GM21717 (cell line): ENCODE measurements at regions not wholly inside any gene's neighbourhood (a gene's known extent, or its start where the extent isn't known, plus 50 kb on each side); places are given as distances from the start of the nearest gene placed in this dataset.

Source experiments
- ATAC-seq: cut with Tn5 transposase; IDR thresholded peaks from one replicate; pipeline ENCODE4 v1.9.1; 2021; ENCODE audit warnings: mild to moderate bottlenecking, moderate library complexity; ENCODE audit not compliant: unreplicated experiment

DNA sequence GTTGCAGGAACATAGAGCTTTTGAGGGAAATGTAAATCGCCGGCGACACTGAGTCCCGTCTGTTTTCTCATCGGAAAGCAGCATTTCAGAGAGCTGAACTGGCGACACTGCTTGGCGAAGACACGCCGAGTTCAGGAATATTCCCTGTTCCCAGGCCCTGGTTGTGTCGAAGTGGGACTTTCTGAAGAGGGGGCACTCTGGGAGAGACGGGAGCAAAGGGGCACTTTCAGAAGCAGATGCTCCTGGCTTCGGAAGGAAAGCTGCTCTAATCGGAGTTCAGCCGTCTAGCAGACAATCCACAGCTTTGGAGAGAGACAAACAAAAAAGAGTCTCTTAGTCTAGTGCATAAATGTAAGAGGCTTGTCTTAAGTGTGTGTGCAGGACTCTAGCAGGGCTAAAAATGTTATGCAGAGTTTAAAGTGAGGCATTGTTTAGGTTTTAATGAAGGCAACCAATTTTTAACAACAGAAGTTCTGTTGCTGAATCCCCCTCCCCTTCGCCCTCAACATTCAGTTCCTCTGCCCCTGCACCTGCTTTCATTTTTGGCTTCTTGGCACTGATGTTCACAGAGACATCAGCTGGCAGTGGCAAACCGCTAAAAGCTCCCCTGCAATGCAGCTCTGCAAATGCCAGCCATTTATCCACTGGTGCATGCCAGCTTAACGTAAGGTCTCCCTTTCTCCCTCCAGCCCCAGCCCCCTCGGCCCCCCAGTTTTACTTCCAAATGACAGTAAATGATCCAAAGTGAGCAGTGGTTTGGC lies 289.5 kb upstream of the MPDZ start:
- no peak for ATAC-seq

DNA sequence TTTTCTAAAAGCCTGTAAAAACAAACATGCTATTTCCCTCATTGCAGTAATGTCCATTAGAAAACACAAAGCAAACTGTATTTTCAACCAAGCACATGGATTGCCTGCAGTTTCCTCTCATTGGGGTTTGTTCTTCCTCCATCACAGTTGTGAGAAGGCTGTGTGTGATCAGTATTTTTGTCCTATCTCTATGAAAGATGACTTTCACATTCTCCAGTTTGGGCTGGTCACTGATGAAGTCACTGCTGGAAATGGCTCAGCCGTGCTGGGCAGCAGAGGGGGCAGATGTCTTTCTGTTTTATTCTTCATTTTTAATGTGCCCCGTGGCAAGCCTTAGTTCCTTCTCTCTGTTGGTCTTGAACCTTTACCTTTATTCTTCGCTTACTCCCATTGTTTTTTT lies 288.9 kb upstream of the MPDZ start:
- ATAC-seq, result no peak

DNA sequence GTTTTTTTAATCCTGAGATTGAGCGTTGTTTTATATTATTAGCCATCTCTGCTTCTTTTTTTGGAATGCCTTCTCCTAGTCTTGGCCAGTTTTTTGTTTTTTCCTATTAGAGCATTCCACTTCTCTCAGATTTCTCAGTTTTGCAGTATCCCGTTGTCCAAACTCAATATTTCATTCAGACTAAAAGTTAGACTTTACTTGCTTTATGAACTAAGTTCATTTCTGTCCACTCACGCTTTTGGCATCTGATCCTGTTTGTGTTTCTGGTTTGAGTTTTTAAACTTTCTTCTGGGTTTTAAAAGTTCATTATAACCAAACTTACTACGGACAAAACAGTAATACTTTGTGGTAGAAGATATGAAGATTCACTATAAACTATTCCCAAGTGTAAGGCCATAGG lies 288.3 kb upstream of the MPDZ start:
- no peak for ATAC-seq

DNA sequence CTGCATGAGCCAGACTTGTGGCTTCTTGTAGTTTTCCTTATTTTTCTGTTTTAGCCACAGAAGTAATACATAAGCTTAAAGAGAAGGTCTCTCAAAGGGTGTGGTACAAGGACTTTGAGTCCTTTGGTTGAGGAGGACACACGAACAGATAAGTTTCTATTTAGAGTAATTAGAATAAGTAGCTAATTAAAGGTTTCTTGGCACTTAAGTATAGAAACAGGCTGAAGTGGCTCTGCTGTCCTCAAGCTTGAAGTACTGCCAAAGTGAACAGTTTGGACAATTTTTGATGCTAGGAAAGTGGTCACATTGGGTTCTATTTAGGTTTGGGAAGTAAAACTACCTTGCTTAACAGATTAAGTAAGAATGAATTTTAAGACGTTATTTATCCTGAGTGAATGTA lies 278.3 kb upstream of the MPDZ start:
- no peak for ATAC-seq

DNA sequence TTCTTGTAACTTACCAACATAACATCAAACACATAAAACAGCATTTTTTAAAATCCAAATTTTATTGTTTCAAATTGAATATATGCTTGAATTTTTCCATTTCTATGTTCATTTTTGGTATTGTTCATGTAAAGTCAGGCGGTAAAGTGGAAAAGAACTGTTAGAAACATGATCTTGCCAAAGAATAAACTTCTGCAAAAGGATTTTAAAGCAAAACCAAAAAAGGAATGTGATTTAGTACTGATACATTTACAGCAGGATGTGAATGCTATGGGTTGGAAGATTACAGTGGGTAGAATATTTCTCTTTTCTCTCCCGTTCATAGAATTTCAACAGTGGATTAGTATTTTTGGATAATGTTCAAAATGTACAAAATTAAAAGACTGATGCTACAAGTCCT lies 277.2 kb upstream of the MPDZ start:
- ATAC-seq, result no peak

DNA sequence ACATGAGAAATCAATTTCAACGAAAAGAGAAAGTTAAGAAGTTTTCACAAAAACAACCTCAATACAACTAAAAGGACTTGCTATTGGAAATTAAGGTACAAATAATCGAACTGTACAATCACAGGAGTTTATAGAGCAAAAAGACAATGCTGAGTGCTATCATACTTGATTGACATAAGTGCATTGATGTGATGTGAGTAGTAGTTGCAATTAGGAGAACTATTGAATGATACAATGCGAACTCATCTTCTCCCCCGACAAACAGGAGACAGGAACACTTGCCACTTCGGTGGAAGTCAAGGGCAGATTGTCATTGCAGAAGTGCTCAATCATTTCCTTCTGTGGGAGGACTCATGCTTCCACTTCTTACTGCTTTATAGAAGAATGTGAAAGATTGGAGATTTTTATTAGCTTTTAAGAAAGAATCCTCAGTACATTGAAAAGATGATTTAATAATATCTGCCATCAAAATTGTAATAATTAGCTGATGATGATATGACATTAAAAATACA lies 276.6 kb upstream of the MPDZ start:
- no peak for ATAC-seq

DNA sequence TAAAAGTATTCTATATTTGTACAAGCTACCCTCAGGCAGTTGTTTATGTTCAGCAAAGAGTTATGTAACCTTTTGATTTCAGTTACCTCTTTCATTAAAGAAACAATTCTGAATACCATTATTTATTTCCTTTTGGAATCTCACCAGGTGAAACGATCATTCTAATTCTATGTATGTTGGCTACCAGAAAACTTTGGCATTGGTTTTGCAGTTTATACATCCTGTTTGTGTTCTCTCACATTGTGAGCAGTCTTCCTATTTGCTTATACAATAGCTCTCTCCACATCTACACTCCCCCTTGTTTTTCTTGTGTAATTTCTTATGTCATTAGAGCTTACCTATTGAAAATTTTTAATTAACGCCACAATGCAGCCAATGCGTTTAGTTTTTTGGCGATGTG lies 276.0 kb upstream of the MPDZ start:
- no peak for ATAC-seq

DNA sequence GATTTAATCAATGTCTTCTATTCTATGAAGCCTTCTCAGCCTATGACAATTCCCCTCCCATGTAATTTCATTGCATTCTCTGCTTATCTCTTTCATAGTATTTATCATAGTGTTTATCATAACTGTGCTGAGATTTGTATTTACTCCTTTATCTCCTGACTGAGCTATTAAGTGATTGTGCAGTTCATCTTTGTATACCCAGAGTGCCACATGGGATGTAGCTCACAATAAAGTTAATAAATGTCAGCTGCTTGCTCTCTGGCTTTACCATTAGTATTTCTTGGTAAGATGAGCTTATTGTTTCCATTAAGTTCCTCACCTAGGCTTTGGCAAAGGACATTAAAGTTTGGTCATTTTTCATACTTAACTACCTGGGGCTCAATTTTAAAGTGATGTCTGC lies 275.1 kb upstream of the MPDZ start:
- ATAC-seq, result no peak

DNA sequence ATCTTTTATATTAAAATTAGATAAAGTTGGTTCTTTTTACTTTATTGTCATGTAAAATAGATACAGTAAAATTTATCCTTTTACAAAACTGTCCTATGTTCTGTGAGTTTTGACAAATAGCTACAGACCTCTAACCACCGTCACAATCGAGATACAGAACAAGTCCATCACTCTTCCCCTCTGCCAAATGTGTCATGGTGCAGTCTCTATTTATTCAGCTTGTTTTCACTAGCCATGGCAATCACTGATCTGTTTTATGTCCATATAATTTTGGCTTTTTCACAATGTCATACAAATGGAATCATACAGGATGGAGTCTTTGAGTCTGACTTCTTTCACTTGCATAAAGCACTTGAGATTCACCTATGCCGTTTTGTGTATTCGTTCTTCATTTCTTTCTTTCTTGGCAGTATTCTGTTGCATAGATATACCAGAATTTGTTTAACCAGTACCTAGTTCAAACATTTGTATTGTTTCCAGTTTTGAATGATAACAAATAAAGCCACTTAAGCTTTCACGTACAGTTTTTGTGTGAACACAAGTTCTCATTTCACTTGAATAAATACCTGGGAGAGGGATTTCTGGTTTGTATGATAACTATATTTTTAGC lies 273.2 kb upstream of the MPDZ start:
- no peak for ATAC-seq

DNA sequence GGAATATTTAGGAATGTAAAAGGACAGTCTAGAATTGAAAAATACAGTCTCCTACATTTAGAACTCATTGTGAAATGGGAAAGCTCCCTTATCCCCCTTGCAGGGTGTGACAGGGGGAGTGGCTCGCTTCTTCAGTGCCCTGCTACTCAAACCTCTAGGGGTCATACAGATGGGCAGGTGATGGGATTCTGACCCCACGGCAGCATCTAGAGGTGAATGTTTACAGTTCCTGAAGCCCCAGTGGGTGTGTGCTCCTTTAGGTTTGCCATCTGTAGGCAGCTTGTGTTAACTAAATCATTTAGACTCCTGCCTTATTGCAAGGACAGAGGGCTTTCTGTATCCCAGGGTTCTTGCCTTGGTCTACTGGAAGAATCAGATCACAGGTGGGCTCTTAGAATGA lies 271.0 kb upstream of the MPDZ start:
- ATAC-seq, result no peak

DNA sequence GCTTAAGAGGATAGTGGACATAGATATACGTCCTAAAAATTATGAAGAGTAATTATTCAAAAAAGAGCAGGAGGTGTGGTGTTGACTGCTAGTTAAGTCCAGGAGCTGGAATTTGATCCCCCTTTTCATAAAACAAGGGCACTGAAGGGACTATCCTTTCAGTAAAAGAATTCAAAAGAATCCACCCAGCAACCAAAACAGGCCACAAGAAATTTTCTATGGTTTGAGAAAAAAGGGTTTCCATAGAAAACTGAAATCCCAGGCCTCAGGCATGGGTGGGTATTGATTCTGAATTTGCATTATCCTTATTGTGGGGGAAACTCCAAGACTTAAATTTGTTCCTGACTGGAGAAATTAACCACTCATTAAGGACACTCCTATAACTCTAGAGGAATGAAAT lies 269.0 kb upstream of the MPDZ start:
- ATAC-seq, result no peak

DNA sequence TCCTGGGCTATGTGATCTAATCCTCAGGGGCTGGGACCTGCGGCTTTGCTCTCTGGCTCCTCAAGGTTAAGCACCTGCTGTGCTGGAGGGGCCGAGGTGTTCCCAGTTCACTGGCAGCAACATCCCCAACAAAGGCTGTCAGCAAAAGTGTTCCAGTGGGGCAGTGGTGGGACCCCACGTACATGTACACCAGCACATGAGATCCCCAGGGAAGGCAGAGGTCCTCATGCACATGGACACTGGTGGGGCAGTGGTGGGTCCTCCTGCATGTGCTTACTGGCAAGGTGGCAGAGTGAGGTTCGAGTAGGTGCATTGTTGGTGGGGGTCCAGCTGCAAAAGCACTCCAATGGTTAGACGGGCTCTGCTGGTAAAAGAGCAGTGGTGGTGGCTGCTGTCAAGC lies 255.6 kb upstream of the MPDZ start:
- ATAC-seq, result no peak

DNA sequence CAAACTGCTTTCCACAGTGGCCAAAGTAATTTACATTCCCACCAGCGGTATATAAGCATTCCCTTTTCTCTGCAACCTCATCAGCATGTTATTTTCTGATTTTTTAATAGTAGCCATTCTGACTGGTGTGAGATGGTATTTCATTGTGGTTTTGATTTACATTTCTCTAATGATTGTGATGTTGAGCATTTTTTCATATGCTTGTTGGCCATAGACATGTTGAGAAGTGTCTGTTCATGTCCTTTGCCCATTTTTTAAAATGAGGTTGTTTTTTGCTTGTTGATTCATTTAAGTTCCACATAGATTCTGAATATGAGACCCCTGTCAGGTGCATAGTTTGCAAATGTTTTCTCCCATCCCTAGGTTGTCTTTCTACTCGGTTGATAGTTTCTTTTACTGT lies 254.5 kb upstream of the MPDZ start:
- ATAC-seq, result no peak

DNA sequence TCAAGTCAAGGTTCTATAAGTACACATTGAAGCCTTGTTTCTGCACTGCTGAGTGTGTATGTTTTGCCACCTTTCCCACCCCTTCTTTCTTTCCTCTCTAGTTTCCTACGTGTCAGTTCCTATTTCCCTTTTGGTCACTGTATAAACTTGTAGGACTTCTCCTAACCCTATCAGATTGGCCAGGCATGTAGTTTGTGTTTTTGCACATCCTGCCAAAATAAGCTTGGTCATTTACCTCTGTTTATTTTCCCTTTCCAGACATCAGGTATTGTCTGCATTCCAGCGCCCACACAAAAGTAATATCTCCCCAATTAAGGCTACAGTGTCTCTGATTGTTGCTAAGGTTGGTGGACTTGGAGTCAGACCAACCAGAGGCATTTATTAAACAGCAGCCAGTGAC lies 252.9 kb upstream of the MPDZ start:
- no peak for ATAC-seq

DNA sequence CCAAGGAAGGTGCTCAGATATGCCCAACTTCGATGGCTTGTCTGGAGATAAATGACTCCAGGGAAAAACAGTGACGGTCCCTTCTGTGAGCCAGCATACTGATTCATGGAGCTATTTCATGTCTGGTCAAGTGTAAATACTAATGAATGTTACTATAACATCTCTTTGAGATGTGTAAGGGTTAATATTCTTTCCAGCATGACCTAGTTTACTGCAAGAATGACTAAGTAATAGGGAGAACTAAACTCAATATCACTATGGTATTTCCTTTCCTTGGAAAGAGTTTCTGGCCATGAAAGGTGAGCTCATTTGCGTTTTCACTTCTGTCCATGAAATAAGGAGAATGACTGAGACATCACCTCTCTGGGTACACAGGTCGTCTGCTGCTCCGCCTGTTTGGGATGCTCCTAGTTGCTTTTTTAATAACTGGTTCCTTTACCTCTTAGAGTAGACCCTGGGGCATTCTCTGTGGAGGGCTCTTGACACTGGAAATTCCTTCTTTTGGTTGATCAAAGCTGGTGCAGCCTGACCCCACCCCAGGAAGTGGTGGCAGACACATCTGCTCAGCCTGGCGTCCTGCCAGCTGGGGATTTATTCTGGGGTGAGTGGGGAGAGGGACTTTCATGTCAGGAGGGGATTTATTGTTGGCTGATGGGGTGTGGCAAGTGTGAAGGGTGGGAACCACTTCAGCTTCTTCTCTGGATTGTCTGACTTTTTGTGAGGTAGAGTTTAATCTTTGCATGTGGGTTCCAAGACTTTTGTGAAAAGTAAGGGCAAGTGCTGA lies 250.0 kb upstream of the MPDZ start:
- no peak for ATAC-seq

DNA sequence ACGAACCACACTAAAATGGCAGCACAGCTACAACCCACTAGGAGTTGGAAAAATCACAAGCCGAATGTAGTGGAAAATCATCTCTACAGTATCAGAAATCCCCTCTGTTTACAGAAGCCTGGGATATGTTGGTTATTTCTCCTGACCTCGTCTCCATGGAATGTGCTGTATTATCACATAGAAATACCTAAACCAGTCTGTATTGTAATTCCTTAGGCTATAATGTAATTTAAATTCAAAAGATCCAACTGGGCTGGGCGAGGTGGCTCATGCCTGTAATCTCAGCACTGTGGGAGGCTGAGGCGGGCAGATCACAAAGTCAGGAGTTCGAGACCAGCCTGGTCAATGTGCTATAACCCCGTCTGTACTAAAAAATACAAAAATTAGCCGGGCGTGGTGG lies 244.8 kb upstream of the MPDZ start:
- no peak for ATAC-seq

DNA sequence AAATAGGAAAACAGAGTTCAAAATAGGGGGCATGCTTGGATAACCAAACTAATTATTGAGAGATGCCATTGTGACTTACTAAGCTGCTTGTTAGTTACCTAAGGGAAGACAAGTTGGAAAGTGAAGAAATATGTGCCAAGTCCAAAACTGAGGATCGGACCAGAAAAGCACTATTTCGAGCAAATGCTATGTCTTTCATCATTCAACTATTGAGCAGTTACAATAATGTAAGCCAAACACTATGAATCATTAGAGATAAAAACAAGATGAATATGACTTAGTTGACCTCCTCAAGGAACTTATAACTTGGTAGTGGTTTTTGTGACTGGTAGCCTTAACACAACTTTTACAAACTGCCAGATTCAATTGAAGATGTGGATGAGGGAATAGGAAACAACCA lies 240.6 kb upstream of the MPDZ start:
- no peak for ATAC-seq

DNA sequence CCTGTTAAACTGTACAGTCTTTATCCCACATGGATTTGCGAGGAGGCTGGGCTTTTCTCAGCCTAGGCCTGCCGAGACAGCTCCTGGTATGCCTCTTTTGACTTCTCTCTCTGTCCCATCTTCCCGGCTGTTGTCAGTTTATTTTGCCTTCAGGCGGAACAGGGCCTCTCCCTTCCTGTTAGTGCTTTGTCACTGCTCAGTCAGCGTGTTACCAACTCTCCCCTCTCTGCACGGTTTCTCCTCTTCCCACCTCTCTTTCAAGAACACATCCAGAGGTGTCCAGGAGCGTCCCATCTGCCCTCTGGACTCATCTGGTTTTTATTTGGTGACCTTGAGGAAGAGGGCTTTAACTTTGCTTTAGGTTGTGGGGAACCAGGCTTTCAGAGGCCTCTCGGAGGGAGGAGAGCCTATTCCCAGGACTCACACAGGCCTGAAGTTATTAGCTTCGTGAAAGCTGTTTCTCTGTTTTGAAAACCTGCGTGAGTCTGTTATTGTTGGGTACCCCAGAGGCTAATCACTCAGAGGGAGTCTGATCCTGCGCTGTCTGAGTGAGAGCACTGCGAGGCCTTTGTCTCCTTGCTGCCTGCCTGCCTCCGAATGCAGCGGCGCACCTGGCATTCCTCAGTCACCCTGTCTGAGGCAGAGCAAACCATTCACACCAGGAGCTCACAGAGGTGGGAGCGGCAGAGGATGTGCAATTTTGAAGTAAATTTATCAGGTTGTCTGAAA lies 234.4 kb upstream of the MPDZ start:
- ATAC-seq, result no peak

DNA sequence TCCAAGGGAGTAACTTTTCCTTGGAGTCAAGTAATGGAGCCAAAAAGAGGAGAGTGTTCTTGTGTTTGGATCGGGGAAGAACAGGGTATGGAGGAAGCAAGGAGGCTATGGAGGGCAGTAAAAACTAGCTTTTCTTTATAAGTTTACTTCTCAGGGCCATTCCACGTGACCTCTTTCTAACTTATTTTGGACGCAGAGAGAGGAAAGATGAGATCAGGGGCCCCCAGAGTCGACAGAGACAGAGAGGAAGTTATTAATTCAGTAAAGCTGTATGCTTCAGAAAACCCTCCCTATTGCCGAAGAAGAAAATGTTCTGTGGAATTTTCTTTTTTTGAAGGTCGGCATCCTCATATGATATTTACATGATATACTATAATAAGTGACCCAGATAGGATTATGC lies 233.8 kb upstream of the MPDZ start:
- no peak for ATAC-seq

DNA sequence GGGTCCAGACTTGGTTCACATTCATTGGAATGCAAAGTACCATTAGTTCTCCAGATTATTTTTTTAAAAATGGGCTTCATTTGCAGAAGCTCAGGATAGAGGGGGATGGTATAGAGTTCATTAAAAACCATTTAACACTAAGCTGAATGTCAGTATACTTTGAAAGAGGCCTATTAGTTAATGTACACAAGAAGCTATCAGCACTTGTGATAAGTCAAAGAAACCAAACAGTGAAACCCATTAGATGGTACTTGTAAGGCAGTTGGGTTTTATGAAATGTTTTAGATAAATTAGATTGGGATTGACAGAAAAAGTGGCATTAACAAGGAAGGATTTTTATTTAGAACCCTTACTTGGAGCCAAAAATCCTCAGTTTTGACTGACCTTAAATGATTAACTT lies 229.2 kb upstream of the MPDZ start:
- ATAC-seq, result no peak

DNA sequence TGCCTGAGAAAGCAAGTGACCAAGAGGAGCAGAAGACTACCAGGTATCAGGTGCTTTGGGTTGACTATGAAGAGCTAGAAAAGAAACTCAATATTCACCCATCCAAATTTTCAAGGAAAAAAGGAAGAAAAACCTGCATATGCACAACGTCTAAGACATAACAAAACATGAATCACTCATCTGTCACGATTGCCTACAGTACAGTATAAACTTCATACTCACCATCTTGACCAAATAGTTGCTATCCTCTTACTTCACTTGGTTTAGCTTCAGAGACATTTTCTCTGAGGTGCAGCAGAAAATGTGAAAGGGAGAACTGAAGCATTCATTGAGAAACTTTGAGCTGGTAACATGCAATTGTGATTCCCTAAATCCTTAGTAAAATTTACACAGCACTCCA lies 228.6 kb upstream of the MPDZ start:
- ATAC-seq, result no peak
